Breast epithelium (tissue), 3 donors: ENCODE measurements at regions not wholly inside any gene's neighbourhood (a gene's known extent, or its start where the extent isn't known, plus 50 kb on each side); places are given as distances from the start of the nearest gene placed in this dataset.

ENCODE experiments used
- POLR2AphosphoS5 ChIP-seq, 3 donors: sonication (generic); formaldehyde crosslinking; IDR thresholded peaks; one replicate each; pipeline ENCODE4 v1.6.1; 2017; ENCODE audit warnings: antibody characterized with exemption in 3 of 3
- TF ChIP-seq, protein P1 (sequence below), 3 donors: fragments of 450-650 bp; IDR thresholded peaks; one replicate each; pipeline ENCODE4 v1.5.1; 2016 to 2017; ENCODE audit warnings: antibody characterized with exemption in 3 of 3, mild to moderate bottlenecking in 3 of 3, moderate library complexity in 3 of 3

DNA sequence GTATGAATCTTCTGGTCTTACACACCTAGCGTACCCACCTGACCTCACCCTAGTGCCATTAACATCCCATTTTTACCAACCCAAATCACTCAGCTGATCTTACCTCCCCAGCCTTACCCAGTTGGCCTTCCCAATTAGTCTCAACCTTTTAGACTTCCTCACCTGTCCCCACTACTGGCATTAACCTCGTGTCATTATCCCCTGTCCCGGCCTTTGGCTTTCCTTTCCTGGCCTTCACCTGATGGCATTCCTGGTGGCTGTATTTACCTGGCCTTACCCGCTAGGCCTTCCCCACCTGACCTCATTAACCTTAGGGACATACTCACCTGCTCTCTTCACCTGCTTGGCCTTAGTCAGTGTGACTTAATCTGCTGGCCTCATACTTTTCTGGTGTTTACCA is 104.1 kb downstream of the IL12A start:
- TF ChIP-seq, protein P1, sequence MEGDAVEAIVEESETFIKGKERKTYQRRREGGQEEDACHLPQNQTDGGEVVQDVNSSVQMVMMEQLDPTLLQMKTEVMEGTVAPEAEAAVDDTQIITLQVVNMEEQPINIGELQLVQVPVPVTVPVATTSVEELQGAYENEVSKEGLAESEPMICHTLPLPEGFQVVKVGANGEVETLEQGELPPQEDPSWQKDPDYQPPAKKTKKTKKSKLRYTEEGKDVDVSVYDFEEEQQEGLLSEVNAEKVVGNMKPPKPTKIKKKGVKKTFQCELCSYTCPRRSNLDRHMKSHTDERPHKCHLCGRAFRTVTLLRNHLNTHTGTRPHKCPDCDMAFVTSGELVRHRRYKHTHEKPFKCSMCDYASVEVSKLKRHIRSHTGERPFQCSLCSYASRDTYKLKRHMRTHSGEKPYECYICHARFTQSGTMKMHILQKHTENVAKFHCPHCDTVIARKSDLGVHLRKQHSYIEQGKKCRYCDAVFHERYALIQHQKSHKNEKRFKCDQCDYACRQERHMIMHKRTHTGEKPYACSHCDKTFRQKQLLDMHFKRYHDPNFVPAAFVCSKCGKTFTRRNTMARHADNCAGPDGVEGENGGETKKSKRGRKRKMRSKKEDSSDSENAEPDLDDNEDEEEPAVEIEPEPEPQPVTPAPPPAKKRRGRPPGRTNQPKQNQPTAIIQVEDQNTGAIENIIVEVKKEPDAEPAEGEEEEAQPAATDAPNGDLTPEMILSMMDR (IDR thresholded peaks at IDR 0.05) = no peak
- TF ChIP-seq POLR2AphosphoS5 (IDR thresholded peaks at IDR 0.05) = no peak
